ENCODE measurements at regions not wholly inside any gene's neighbourhood (a gene's known extent, or its start where the extent isn't known, plus 50 kb on each side); places are given as distances from the start of the nearest gene placed in this dataset.

DNA sequence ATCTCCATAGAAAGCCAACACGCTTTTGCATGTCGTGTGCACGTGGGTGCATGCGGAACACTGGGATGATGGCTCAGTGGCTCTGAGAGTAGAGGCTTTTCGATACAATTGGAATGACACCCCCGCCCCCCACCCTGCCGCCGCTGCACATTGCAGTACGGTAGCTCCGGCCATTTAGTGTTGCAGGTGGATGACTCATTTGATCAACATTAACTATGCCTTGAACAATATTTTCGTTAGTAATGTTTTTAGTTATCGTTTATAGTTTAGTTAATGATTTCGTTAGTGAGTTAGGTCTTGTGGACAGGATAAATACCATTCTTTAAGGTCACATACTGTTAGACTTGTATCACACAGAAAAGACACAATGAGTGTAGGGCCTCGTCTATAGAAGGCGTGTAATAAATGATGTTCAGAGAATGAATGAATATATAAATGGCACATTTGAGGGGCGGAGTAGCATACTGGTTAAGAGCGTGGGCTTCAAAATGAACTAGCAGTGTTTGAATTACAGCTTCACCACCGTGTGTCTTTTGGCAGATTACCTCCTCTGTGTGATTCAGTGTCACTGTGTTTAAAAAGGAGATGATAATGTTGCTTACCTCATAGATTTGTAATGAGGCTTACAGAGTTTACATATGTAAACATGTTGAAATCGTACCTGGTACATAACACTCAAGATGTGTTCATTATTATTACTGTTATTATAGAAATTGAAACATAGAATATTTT is 67.2 kb upstream of the TENM3 start:
- TF ChIP-seq, protein P1, sequence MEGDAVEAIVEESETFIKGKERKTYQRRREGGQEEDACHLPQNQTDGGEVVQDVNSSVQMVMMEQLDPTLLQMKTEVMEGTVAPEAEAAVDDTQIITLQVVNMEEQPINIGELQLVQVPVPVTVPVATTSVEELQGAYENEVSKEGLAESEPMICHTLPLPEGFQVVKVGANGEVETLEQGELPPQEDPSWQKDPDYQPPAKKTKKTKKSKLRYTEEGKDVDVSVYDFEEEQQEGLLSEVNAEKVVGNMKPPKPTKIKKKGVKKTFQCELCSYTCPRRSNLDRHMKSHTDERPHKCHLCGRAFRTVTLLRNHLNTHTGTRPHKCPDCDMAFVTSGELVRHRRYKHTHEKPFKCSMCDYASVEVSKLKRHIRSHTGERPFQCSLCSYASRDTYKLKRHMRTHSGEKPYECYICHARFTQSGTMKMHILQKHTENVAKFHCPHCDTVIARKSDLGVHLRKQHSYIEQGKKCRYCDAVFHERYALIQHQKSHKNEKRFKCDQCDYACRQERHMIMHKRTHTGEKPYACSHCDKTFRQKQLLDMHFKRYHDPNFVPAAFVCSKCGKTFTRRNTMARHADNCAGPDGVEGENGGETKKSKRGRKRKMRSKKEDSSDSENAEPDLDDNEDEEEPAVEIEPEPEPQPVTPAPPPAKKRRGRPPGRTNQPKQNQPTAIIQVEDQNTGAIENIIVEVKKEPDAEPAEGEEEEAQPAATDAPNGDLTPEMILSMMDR (IDR thresholded peaks at IDR 0.05; ENCODE audit: low read length), result no peak
- TF ChIP-seq EZH2 (optimal IDR thresholded peaks at IDR 0.05; ENCODE audit: low read depth, low read length), result no peak

Data from MM.1S (cell line).